IPS-18a (cell line): ENCODE measurements at regions not wholly inside any gene's neighbourhood (a gene's known extent, or its start where the extent isn't known, plus 50 kb on each side); places are given as distances from the start of the nearest gene placed in this dataset.

Experiments used
- H3K27ac ChIP-seq: one replicate; pipeline ENCODE4 v1.5.1; 2013; ENCODE audit warnings: low read length
- H3K27me3 ChIP-seq: one replicate; pipeline ENCODE4 v1.6.1; 2013; ENCODE audit warnings: mild to moderate bottlenecking, low read length; ENCODE audit not compliant: control insufficient read depth, insufficient read depth
- H3K36me3 ChIP-seq: one replicate; pipeline ENCODE4 v1.6.1; 2013; ENCODE audit warnings: low read depth, low read length; ENCODE audit not compliant: control insufficient read depth
- H3K4me1 ChIP-seq: one replicate; pipeline ENCODE4 v1.6.1; 2013; ENCODE audit warnings: low read depth, low read length; ENCODE audit not compliant: control insufficient read depth
- H3K4me3 ChIP-seq: one replicate; pipeline ENCODE4 v1.5.1; 2013; ENCODE audit warnings: low read length
- H3K9ac ChIP-seq: one replicate; pipeline ENCODE4 v1.6.1; 2013; ENCODE audit warnings: mild to moderate bottlenecking, low read length, moderate library complexity
- H3K9me3 ChIP-seq: one replicate; pipeline ENCODE4 v1.6.1; 2013; ENCODE audit warnings: low read depth, low read length; ENCODE audit not compliant: control insufficient read depth

- Histone ChIP-seq H3K27ac (no peak overlapping the region), H3K9me3 (no peaks in the 10 kb centered on the region), H3K9ac (no peak overlapping the region), H3K4me1 (no peaks in the 10 kb centered on the region), H3K36me3 (no peaks in the 10 kb centered on the region), H3K4me3 (no peak overlapping the region), H3K27me3 (no peaks in the 10 kb centered on the region)
Measured at GRCh38 chr1:219798283-219799030, 129.9 kb downstream of the SLC30A10 start.

- Histone ChIP-seq H3K36me3 (no peaks in the 10 kb centered on the region), H3K9ac (no peak overlapping the region), H3K9me3 (no peaks in the 10 kb centered on the region), H3K27me3 (no peaks in the 10 kb centered on the region), H3K4me3 (no peak overlapping the region), H3K4me1 (no peaks in the 10 kb centered on the region), H3K27ac (no peak overlapping the region)
Measured at GRCh38 chr1:219797683-219798082, 130.7 kb downstream of the SLC30A10 start.

- H3K9me3 ChIP-seq: no peaks in the 10 kb centered on the region
- no peak overlapping the region for H3K9ac ChIP-seq
- no peak overlapping the region for H3K4me3 ChIP-seq
- H3K36me3 ChIP-seq: no peaks in the 10 kb centered on the region
- no peaks in the 10 kb centered on the region for H3K27me3 ChIP-seq
- no peaks in the 10 kb centered on the region for H3K4me1 ChIP-seq
- H3K27ac ChIP-seq: no peak overlapping the region
Measured at GRCh38 chr1:219797009-219797408, 131.3 kb downstream of the SLC30A10 start.

GRCh38 chr1:219795363-219795917 is 132.9 kb downstream of the SLC30A10 start:
- no peak overlapping the region for H3K9ac ChIP-seq
- H3K4me1 ChIP-seq: no peaks in the 10 kb centered on the region
- H3K27ac ChIP-seq: no peak overlapping the region
- H3K9me3 ChIP-seq: no peaks in the 10 kb centered on the region
- H3K27me3 ChIP-seq: no peaks in the 10 kb centered on the region
- no peak overlapping the region for H3K4me3 ChIP-seq
- H3K36me3 ChIP-seq: no peaks in the 10 kb centered on the region

GRCh38 chr1:219794085-219794743 is 134.1 kb downstream of the SLC30A10 start:
- Histone ChIP-seq H3K27ac (no peak overlapping the region), H3K9me3 (no peaks in the 10 kb centered on the region), H3K4me1 (no peaks in the 10 kb centered on the region), H3K27me3 (no peaks in the 10 kb centered on the region), H3K36me3 (no peaks in the 10 kb centered on the region), H3K4me3 (no peak overlapping the region), H3K9ac (no peak overlapping the region)

GRCh38 chr1:219792337-219793021 is 135.9 kb downstream of the SLC30A10 start:
- H3K4me3 ChIP-seq: no peak overlapping the region
- H3K36me3 ChIP-seq: no peaks in the 10 kb centered on the region
- H3K27ac ChIP-seq: no peak overlapping the region
- no peaks in the 10 kb centered on the region for H3K9me3 ChIP-seq
- no peaks in the 10 kb centered on the region for H3K27me3 ChIP-seq
- H3K9ac ChIP-seq: no peak overlapping the region
- H3K4me1 ChIP-seq: no peaks in the 10 kb centered on the region

DNA sequence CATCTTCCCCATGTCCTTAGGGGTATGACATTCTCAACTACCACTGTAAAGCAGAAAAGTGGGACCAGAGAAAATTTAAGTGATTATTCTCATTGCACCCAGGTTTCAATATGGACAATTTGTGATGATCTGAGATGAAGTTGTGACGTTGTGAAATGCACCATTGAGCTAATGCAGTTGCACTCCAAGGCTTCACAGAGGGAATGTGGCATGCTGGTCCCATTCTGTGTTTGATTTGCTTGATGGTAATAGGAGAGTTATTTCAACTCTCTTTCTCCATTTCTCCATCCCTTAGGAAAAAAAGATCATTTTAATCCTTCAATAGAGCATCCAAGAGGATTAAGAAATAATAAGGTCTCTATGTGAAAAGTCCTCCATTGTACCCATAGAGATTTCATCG is 136.6 kb downstream of the SLC30A10 start:
- Histone ChIP-seq H3K4me1 (no peaks in the 10 kb centered on the region), H3K9ac (no peak overlapping the region), H3K36me3 (no peaks in the 10 kb centered on the region), H3K27ac (no peak overlapping the region), H3K4me3 (no peak overlapping the region), H3K27me3 (no peaks in the 10 kb centered on the region), H3K9me3 (no peaks in the 10 kb centered on the region)

GRCh38 chr1:219790834-219791615 is 137.3 kb downstream of the SLC30A10 start:
- Histone ChIP-seq H3K9me3 (no peaks in the 10 kb centered on the region), H3K4me1 (no peaks in the 10 kb centered on the region), H3K9ac (no peak overlapping the region), H3K4me3 (no peak overlapping the region), H3K36me3 (no peaks in the 10 kb centered on the region), H3K27me3 (no peaks in the 10 kb centered on the region), H3K27ac (no peak overlapping the region)

- H3K9ac ChIP-seq: no peak overlapping the region
- no peaks in the 10 kb centered on the region for H3K36me3 ChIP-seq
- no peak overlapping the region for H3K27ac ChIP-seq
- H3K27me3 ChIP-seq: no peaks in the 10 kb centered on the region
- no peaks in the 10 kb centered on the region for H3K9me3 ChIP-seq
- H3K4me3 ChIP-seq: no peak overlapping the region
- H3K4me1 ChIP-seq: no peaks in the 10 kb centered on the region
Measured at GRCh38 chr1:219788700-219789099, 139.7 kb downstream of the SLC30A10 start.

DNA sequence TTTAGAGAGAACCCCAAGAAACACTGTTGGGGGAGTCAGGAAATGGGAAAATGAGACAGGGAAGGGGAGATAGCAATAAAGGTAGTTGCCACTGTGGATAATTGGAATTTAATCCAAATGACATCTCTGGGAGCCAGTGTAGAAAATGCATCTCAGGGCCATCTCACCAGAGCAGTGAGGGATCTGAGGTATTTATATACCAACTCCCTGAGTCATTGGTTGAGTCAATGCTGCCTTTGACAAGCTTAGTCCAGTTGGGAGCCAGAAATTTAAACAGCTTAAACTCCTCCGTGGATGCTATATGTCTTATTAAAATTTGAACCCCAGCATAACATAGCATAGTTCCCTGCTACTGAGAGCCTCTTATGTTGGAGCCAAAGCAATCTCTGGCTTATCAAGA is 140.3 kb downstream of the SLC30A10 start:
- no peaks in the 10 kb centered on the region for H3K4me1 ChIP-seq
- no peaks in the 10 kb centered on the region for H3K9me3 ChIP-seq
- no peaks in the 10 kb centered on the region for H3K36me3 ChIP-seq
- H3K27me3 ChIP-seq: no peaks in the 10 kb centered on the region
- H3K9ac ChIP-seq: no peak overlapping the region
- H3K27ac ChIP-seq: no peak overlapping the region
- no peak overlapping the region for H3K4me3 ChIP-seq
